GM18873 (cell line): ENCODE measurements at regions not wholly inside any gene's neighbourhood (a gene's known extent, or its start where the extent isn't known, plus 50 kb on each side); places are given as distances from the start of the nearest gene placed in this dataset.

ENCODE experiments used
- ATAC-seq: cut with Tn5 transposase; IDR thresholded peaks from one replicate; pipeline ENCODE4 v1.9.1; 2021; ENCODE audit warnings: mild to moderate bottlenecking, moderate library complexity, moderate number of reproducible peaks; ENCODE audit not compliant: unreplicated experiment, low FRiP score

GRCh38 chr4:157803845-157804521 lies 368.8 kb downstream of the GASK1B start:
- ATAC-seq, result no peak

- ATAC-seq, result no peak
Measured at GRCh38 chr4:157803421-157803820, 369.4 kb downstream of the GASK1B start.

- no peak for ATAC-seq
Measured at GRCh38 chr4:157795495-157795894, 377.3 kb downstream of the GASK1B start.

- no peak for ATAC-seq
Measured at GRCh38 chr4:157792716-157793115, 380.1 kb downstream of the GASK1B start.

- no peak for ATAC-seq
Measured at GRCh38 chr4:157791236-157791635, 381.6 kb downstream of the GASK1B start.

- ATAC-seq, result no peak
Measured at GRCh38 chr4:157787618-157788017, 385.2 kb downstream of the GASK1B start.

GRCh38 chr4:157781361-157781760 lies 391.5 kb downstream of the GASK1B start:
- no peak for ATAC-seq

- no peak for ATAC-seq
Measured at GRCh38 chr4:157779081-157779480, 393.7 kb downstream of the GASK1B start.

GRCh38 chr4:157776930-157777528 lies 395.8 kb downstream of the GASK1B start:
- ATAC-seq, result no peak

- no peak for ATAC-seq
Measured at GRCh38 chr4:157775971-157776370, 396.9 kb downstream of the GASK1B start.

- no peak for ATAC-seq
Measured at GRCh38 chr4:157772907-157773306, 399.9 kb downstream of the GASK1B start.

- no peak for ATAC-seq
Measured at GRCh38 chr4:157768419-157768818, 404.4 kb downstream of the GASK1B start.

- ATAC-seq, result no peak
Measured at GRCh38 chr4:157763490-157763889, 409.3 kb downstream of the GASK1B start.

GRCh38 chr4:157754410-157754809 lies 418.4 kb downstream of the GASK1B start:
- no peak for ATAC-seq

- ATAC-seq, result no peak
Measured at GRCh38 chr4:157751631-157752030, 421.2 kb downstream of the GASK1B start.

- no peak for ATAC-seq
Measured at GRCh38 chr4:157741642-157742041, 431.2 kb downstream of the GASK1B start.

GRCh38 chr4:157739242-157739641 lies 433.6 kb downstream of the GASK1B start:
- ATAC-seq, result no peak

GRCh38 chr4:157728215-157728614 lies 444.6 kb downstream of the GASK1B start:
- no peak for ATAC-seq

GRCh38 chr4:157727163-157727562 lies 445.7 kb downstream of the GASK1B start:
- no peak for ATAC-seq

- ATAC-seq, result no peak
Measured at GRCh38 chr4:157722146-157722545, 450.7 kb downstream of the GASK1B start.

GRCh38 chr4:157713342-157713741 lies 459.5 kb downstream of the GASK1B start:
- no peak for ATAC-seq

GRCh38 chr4:157706155-157706554 lies 466.7 kb downstream of the GASK1B start:
- no peak for ATAC-seq
